ENCODE measurements at regions not wholly inside any gene's neighbourhood (a gene's known extent, or its start where the extent isn't known, plus 50 kb on each side); places are given as distances from the start of the nearest gene placed in this dataset.

- Histone ChIP-seq H3K27me3 (ENCODE audit: control insufficient read depth, insufficient read depth, low read length) (no peaks in the 10 kb centered on the region), H3K4me3 (ENCODE audit: low read depth in 2 of 2, low read length in 2 of 2) (no peak overlapping the region), H3K4me1 (ENCODE audit: control insufficient read depth, insufficient read depth, low read length) (no peaks in the 10 kb centered on the region), H3K9me3 (ENCODE audit: control insufficient read depth, insufficient read depth, low read depth, low read length) (no peaks in the 10 kb centered on the region), H3K36me3 (ENCODE audit: control insufficient read depth, insufficient read depth, low read length) (no peaks in the 10 kb centered on the region), H3K27ac (ENCODE audit: low read length) (no peak overlapping the region)
- intact Hi-C loops (cut with micrococcal nuclease; ENCODE audit: unreplicated experiment) (no loop called here), in situ Hi-C loops (cut with HindIII; ENCODE audit: low pct_unique_long_range_greater_than_20kb, low sequenced_read_pairs) (no loop called here)
- ATAC-seq (no peak), DNase-seq (ENCODE audit: low read depth, low spot score) (no peak)
- ChIA-PET CTCF (no interaction called here), POLR2A (no interaction called here)
- no peak for TF ChIP-seq SIN3A (IDR thresholded peaks at IDR 0.05; ENCODE audit: borderline replicate concordance, insufficient read depth, low read depth, low read length)
- no peak for TF ChIP-seq POLR2AphosphoS5 (IDR thresholded peaks at IDR 0.05; ENCODE audit: low read depth, low read length)
- TF ChIP-seq CTCF (IDR thresholded peaks at IDR 0.05): no peak
- no peak for TF ChIP-seq TCF7L2 (IDR thresholded peaks at IDR 0.05; ENCODE audit: low read depth, low read length)
- no peak for TF ChIP-seq REST (IDR thresholded peaks at IDR 0.05; ENCODE audit: insufficient read depth in 1 of 2, low read depth in 2 of 2, low read length in 1 of 2)
- BruUV-seq (replicated peaks): no TSS peak
These were observed 67.7 kb upstream of the ST8SIA4 start for GRCh38 chr5:100970646-100971255.

- ChIA-PET CTCF (no interaction called here), POLR2A (no interaction called here)
- in situ Hi-C loops (cut with HindIII; ENCODE audit: low pct_unique_long_range_greater_than_20kb, low sequenced_read_pairs): no loop called here
- Histone ChIP-seq H3K27me3 (ENCODE audit: control insufficient read depth, insufficient read depth, low read length) (no peaks in the 10 kb centered on the region), H3K9me3 (ENCODE audit: control insufficient read depth, insufficient read depth, low read depth, low read length) (no peaks in the 10 kb centered on the region), H3K27ac (ENCODE audit: low read length) (no peak overlapping the region), H3K4me3 (ENCODE audit: low read depth in 2 of 2, low read length in 2 of 2) (no peak overlapping the region), H3K36me3 (ENCODE audit: control insufficient read depth, insufficient read depth, low read length) (no peaks in the 10 kb centered on the region), H3K4me1 (ENCODE audit: control insufficient read depth, insufficient read depth, low read length) (no peaks in the 10 kb centered on the region)
- no TSS peak for BruUV-seq (replicated peaks)
- no peak for TF ChIP-seq SIN3A (IDR thresholded peaks at IDR 0.05; ENCODE audit: borderline replicate concordance, insufficient read depth, low read depth, low read length)
- TF ChIP-seq TCF7L2 (IDR thresholded peaks at IDR 0.05; ENCODE audit: low read depth, low read length): no peak
- no peak for TF ChIP-seq REST (IDR thresholded peaks at IDR 0.05; ENCODE audit: insufficient read depth in 1 of 2, low read depth in 2 of 2, low read length in 1 of 2)
- no peak for TF ChIP-seq CTCF (IDR thresholded peaks at IDR 0.05)
- TF ChIP-seq POLR2AphosphoS5 (IDR thresholded peaks at IDR 0.05; ENCODE audit: low read depth, low read length): no peak
- intact Hi-C loops (cut with micrococcal nuclease; ENCODE audit: unreplicated experiment): no loop called here
- DNase-seq (ENCODE audit: low read depth, low spot score) (no peak), ATAC-seq (no peak)
These were observed 62.2 kb upstream of the ST8SIA4 start for GRCh38 chr5:100965291-100965690.
